HL-60 (cell line): ENCODE measurements at regions not wholly inside any gene's neighbourhood (a gene's known extent, or its start where the extent isn't known, plus 50 kb on each side); places are given as distances from the start of the nearest gene placed in this dataset.

ENCODE experiments used
- CTCF ChIP-seq: IDR thresholded peaks from one replicate; pipeline ENCODE4 v1.5.1; 2011; ENCODE audit warnings: low read length, control low read depth, inconsistent platforms; ENCODE audit not compliant: insufficient read depth
- POLR2AphosphoS5 ChIP-seq: IDR thresholded peaks from 2 replicates; pipeline ENCODE4 v1.6.1; 2012; ENCODE audit warnings: low read depth
- SPI1 ChIP-seq: IDR thresholded peaks from 2 replicates; pipeline ENCODE4 v1.6.1; 2012; ENCODE audit warnings: low read depth, mild to moderate bottlenecking, borderline replicate concordance

- TF ChIP-seq CTCF, result no peak
- no peak for TF ChIP-seq POLR2AphosphoS5
- no peak for TF ChIP-seq SPI1
Measured at GRCh38 chr13:104816726-104817125, 1718.7 kb downstream of the EFNB2 start.
